Amniotic stem cell (primary cell): ENCODE measurements at regions not wholly inside any gene's neighbourhood (a gene's known extent, or its start where the extent isn't known, plus 50 kb on each side); places are given as distances from the start of the nearest gene placed in this dataset.

Source experiments
- DNase-seq: peaks from one replicate; lab custom pipeline; 2025; lab: John Stamatoyannopoulos, UW

DNA sequence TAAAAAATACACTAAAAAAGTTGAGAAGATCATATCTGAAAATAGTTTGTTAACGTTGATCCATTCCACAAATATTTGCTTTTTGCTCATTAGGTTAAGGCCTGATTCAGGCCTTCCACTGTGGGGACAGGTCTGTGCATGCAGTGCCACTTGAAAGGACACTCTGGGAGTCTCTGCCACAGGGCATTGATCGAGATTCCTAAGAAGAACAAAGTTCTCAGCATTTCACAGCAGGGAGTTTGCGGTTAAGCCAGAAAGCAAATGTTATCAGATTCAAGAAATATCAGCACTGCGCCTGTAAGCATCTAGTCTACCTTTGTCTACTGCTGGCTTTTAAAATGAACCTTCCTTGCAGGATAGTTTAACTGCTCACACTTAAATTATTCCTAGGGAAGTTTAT, 62.2 kb upstream of the TNIP3 start:
- no peak for DNase-seq

DNA sequence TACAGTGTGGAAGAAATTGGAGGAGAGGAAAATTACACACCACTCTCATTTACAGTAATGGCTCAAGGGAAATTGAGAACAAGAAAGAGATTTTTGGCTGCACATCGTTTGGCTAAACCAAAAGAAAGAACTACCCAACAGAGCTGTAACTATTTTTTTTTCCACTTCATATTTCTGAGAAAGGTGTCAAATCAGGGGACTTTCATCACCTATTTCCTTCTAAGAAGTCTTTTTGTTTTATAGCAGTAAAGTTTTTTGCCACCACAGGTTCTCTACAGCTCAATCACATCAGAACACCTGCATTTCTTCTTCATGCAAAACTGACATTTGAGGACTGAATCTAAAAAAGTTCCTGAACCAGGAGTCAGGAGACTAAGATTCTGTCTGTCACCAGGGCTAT, 57.5 kb upstream of the TNIP3 start:
- no peak for DNase-seq

DNA sequence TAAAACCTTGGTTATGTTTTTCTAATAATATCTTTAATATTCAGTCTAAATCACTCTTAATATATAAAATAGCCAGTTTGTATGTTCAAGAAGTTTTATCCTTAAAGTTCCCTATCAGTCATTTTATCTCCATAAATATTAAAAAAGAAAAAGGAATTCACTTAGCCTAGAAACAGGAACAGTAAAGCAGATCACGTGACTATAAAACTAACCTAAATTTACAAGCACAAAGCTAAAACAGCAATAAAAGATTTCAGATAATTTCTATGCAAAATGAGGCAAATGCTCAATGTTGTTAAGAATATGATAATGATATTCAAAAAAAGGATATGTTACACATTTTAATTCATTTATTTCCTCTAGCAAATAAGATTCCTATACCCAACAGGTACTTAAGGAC, 57.1 kb upstream of the TNIP3 start:
- DNase-seq = no peak

DNA sequence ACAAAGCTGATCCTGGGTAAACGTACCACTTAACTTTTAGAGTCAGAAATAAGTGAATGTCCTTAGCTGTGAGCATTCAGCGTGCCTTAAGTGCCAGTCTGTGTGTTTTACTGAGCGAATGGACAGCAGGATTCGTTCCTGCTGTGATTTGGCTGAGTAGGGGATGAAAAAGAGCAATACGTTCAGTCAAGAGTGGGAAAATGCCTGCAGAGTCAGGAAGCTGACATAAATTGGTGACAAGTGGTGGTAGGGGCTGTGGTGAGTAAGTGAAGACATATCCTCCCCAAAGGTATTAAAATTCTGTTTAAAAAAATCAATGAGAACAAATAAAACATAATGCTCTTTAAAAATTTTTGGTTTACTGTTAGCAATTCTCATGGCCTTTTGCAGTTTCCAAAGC, 56.6 kb upstream of the TNIP3 start:
- no peak for DNase-seq

DNA sequence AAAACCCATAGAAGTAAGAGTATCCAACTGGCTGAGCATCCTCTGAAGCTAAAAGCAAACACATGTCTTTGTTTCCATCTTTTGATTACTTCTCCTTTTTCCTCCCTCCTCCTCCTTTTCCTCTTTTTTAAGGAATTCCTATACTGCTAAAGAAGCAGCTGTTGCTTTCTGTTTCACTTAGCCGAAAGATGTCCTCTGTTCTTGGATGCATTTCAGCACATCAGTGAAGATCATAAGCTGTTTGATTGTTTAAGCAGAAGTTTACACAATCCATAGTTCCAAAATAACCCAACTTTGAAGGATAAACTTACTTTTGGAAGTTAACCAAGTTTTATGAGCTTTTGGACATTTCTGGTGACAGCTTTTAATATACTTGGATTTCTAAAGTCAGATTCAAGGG, 55.1 kb upstream of the TNIP3 start:
- no peak for DNase-seq

DNA sequence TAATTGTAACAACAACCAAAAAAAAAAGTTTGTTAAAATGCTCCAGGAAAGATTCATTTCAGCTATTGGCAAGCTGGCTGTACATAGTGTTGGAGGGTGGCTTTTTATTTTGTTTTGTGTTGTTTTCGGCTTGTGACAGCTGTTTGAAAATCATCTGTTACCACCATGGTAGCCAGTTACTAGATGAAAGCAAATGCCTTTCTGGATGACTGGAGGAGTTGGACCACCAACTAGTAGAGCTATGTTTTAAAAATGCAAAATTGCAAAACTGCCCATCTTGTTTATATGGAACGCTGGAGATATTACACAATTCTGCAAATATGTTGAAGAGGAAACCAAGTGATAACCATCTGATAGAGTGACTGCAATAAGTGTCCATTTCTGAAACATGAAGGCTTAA, 53.2 kb upstream of the TNIP3 start:
- no peak for DNase-seq

DNA sequence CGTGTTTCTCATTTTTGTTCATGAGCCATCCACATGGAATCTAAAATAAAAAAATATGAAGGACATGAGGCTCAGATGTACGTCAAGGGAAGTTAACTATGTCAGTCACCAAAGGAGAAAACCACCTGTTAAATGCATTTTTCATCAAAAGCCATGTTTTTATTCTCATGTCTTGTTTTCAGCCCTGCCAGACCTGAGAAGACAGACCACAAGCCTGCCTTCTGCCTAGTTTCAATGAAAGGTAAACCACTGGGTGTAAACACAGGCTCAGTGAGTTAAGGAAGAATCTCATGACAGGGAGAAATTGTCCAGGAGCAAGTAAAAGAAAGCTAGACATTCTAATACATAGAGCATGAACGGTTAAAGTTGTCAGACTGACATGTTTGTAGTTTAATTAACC, 52.3 kb upstream of the TNIP3 start:
- DNase-seq = no peak

DNA sequence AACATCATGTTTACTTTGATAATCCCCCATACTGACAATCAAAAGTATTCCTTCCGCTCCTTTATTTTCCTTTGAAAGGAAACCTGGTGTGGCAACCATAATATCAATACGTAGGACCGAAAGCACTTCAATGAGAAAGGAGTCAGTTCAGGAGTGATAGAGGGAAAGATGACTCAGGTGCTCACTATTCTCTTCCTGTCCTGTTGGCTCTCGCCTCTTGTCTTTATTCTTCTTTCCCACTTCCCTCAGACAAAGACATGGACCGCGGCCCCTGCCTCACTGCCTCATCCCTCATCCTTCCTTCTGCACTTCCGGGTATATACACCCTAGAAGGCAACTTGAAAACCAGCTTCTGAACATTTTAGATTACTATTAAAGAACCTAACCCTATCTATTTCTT, 49.8 kb upstream of the TNIP3 start:
- no peak for DNase-seq
